ENCODE measurements at regions not wholly inside any gene's neighbourhood (a gene's known extent, or its start where the extent isn't known, plus 50 kb on each side); places are given as distances from the start of the nearest gene placed in this dataset.

GRCh38 chr21:15221799-15222386 is 157.1 kb upstream of the NRIP1 start:
- Mint-ChIP-seq H3K27me3 (no peaks in the 10 kb centered on the region), H3K4me1 (peaks cover 11% of the 10 kb centered on the region), H3K9me3 (no peaks in the 10 kb centered on the region), H3K4me3 (no peak overlapping the region), H3K36me3 (ENCODE audit: low read depth) (no peaks in the 10 kb centered on the region), H3K27ac (no peak overlapping the region)
- DNase-seq: no peak
- ChIA-PET CTCF (no interaction called here), POLR2A (no interaction called here)
- intact Hi-C loops (cut with micrococcal nuclease): no loop called here
- ATAC-seq (ENCODE audit: low read depth): no peak
- TF ChIP-seq CTCF (IDR thresholded peaks at IDR 0.05): no peak

- Mint-ChIP-seq H3K27ac (no peak overlapping the region), H3K36me3 (ENCODE audit: low read depth) (no peaks in the 10 kb centered on the region), H3K4me3 (no peak overlapping the region), H3K9me3 (no peaks in the 10 kb centered on the region), H3K27me3 (no peaks in the 10 kb centered on the region), H3K4me1 (peaks cover 11% of the 10 kb centered on the region)
- POLR2A ChIA-PET: no interaction called here
- no peak for ATAC-seq (ENCODE audit: low read depth)
- CTCF ChIA-PET: no interaction called here
- TF ChIP-seq CTCF (IDR thresholded peaks at IDR 0.05): no peak
- intact Hi-C loops (cut with micrococcal nuclease): no loop called here
- DNase-seq: no peak
Observed at GRCh38 chr21:15222707-15223106, 157.9 kb upstream of the NRIP1 start.

- H3K9me3 Mint-ChIP-seq: no peaks in the 10 kb centered on the region
- intact Hi-C loops (cut with micrococcal nuclease): no loop called here
- H3K36me3 Mint-ChIP-seq (ENCODE audit: low read depth): no peaks in the 10 kb centered on the region
- H3K27ac Mint-ChIP-seq: no peak overlapping the region
- ChIA-PET CTCF (no interaction called here), POLR2A (no interaction called here)
- ATAC-seq (ENCODE audit: low read depth) (no peak), DNase-seq (no peak)
- H3K4me1 Mint-ChIP-seq: peaks cover 11% of the 10 kb centered on the region
- H3K27me3 Mint-ChIP-seq: no peaks in the 10 kb centered on the region
- no peak for TF ChIP-seq CTCF (IDR thresholded peaks at IDR 0.05)
- H3K4me3 Mint-ChIP-seq: no peak overlapping the region
Observed at GRCh38 chr21:15224346-15225086, 159.7 kb upstream of the NRIP1 start.

- no peak for ATAC-seq (ENCODE audit: low read depth)
- no peak for DNase-seq
- Mint-ChIP-seq H3K4me1 (no peaks in the 10 kb centered on the region), H3K27ac (no peak overlapping the region), H3K36me3 (ENCODE audit: low read depth) (no peaks in the 10 kb centered on the region), H3K4me3 (no peak overlapping the region), H3K27me3 (no peaks in the 10 kb centered on the region), H3K9me3 (no peaks in the 10 kb centered on the region)
- no peak for TF ChIP-seq CTCF (IDR thresholded peaks at IDR 0.05)
- ChIA-PET CTCF (interaction anchor here (1.2 kb wide), 1 partner anchor 256 kb away, joined by 3 read pairs; no protein-coding TSS in a partner anchor), POLR2A (no interaction called here)
- intact Hi-C loops (cut with micrococcal nuclease): no loop called here
Observed at GRCh38 chr21:15227919-15228318, 163.1 kb upstream of the NRIP1 start.

GRCh38 chr21:15229390-15229789 is 164.6 kb upstream of the NRIP1 start:
- DNase-seq (no peak), ATAC-seq (ENCODE audit: low read depth) (no peak)
- CTCF ChIA-PET: no interaction called here
- Mint-ChIP-seq H3K4me3 (no peak overlapping the region), H3K36me3 (ENCODE audit: low read depth) (no peaks in the 10 kb centered on the region), H3K27me3 (peaks cover 3% of the 10 kb centered on the region), H3K9me3 (no peaks in the 10 kb centered on the region), H3K4me1 (no peaks in the 10 kb centered on the region), H3K27ac (no peak overlapping the region)
- intact Hi-C loops (cut with micrococcal nuclease): no loop called here
- POLR2A ChIA-PET: no interaction called here
- no peak for TF ChIP-seq CTCF (IDR thresholded peaks at IDR 0.05)

Data from activated B cell treated with CpG ODN at 0.5 μM for 24 hours (primary cell).